GM12892 (cell line): ENCODE measurements at regions not wholly inside any gene's neighbourhood (a gene's known extent, or its start where the extent isn't known, plus 50 kb on each side); places are given as distances from the start of the nearest gene placed in this dataset.

Source experiments
- POLR2A ChIP-seq: IDR thresholded peaks from 2 replicates; pipeline ENCODE4 v1.6.1; 2011; ENCODE audit warnings: low read depth, low read length, control low read depth
- POLR2AphosphoS5 ChIP-seq: IDR thresholded peaks from 2 replicates; pipeline ENCODE4 v1.6.1; 2011; ENCODE audit warnings: low read depth, low read length, control low read depth
- TAF1 ChIP-seq: IDR thresholded peaks from 2 replicates; pipeline ENCODE4 v1.6.1; 2011; ENCODE audit warnings: low read depth, mild to moderate bottlenecking, control low read depth, low read length, borderline replicate concordance

DNA sequence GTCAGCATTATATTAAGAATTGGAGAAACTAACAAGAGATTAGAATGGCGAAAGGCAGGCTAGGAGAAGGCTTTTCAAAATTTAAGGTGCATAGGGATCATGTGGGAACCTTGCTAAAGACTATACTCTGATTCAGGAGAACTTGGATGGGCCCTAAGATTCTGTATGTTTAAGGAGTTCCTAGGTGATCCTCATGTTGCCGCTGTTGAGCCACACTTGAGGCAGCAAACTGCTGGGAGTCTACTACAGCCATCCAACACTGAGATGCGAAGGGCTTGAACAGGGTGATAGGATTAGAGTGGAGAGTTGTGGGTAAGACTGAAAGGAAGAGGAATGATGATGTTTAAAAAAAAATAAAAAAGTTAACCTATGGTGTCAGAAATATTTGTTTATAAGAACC lies 1013.2 kb downstream of the MRPL39 start:
- TF ChIP-seq POLR2A (no peak), POLR2AphosphoS5 (no peak), TAF1 (no peak)
